ENCODE measurements at regions not wholly inside any gene's neighbourhood (a gene's known extent, or its start where the extent isn't known, plus 50 kb on each side); places are given as distances from the start of the nearest gene placed in this dataset.

DNA sequence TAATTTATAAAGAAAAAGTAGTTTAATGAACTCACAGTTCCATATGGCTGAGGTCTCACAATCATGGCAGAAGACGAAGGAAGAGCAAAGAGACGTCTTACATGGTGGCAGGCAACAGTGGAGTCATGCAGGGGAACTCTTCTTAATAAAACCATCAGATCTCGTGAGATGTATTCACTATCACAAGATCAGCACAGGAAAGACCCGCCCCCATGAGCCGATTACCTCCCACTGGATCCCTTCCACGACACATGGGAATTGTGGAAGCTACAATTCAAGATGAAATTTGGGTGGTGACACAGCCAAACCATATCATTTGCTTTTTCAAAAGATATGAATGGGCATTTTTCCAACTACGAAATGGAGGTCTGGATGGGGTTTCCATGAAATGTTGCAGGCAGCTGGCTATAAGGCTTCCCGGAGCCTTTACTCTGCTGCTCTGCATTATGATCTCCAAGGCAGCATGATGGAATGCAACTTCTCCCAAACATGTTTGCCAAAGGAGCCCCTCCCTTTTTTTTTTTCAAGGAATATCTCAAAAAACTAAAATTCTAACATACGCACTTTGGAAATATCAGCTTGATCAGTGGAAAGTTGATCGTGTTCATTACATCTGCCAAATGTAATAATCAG lies 189.7 kb downstream of the MEX3B start:
- TF ChIP-seq, protein P1, sequence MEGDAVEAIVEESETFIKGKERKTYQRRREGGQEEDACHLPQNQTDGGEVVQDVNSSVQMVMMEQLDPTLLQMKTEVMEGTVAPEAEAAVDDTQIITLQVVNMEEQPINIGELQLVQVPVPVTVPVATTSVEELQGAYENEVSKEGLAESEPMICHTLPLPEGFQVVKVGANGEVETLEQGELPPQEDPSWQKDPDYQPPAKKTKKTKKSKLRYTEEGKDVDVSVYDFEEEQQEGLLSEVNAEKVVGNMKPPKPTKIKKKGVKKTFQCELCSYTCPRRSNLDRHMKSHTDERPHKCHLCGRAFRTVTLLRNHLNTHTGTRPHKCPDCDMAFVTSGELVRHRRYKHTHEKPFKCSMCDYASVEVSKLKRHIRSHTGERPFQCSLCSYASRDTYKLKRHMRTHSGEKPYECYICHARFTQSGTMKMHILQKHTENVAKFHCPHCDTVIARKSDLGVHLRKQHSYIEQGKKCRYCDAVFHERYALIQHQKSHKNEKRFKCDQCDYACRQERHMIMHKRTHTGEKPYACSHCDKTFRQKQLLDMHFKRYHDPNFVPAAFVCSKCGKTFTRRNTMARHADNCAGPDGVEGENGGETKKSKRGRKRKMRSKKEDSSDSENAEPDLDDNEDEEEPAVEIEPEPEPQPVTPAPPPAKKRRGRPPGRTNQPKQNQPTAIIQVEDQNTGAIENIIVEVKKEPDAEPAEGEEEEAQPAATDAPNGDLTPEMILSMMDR (IDR thresholded peaks at IDR 0.05; ENCODE audit: poor library complexity), result no peak
- TF ChIP-seq EZH2 (IDR thresholded peaks at IDR 0.05; ENCODE audit: borderline replicate concordance), result no peak

Data from hepatocyte (in vitro differentiated cells).